HEK293 (cell line): ENCODE measurements at regions not wholly inside any gene's neighbourhood (a gene's known extent, or its start where the extent isn't known, plus 50 kb on each side); places are given as distances from the start of the nearest gene placed in this dataset.

ENCODE experiments used
- CTCF ChIA-PET: fragments of 350-600 bp; formaldehyde crosslinking; extraction: SDS; loops from one replicate; lab custom pipeline; 2021; ENCODE audit warnings: antibody characterized with exemption; lab: Yijun Ruan, JAX
- POLR2A ChIA-PET: fragments of 300-600 bp; formaldehyde crosslinking; extraction: SDS; loops from one replicate; lab custom pipeline; 2020; ENCODE audit warnings: antibody characterized with exemption, inconsistent platforms; lab: Yijun Ruan, JAX
- H3K27ac ChIP-seq: fragments of 200-500 bp; sonication (Bioruptor generic); 2 replicates; pipeline ENCODE4 v1.5.1; 2014; ENCODE audit warnings: low read depth, low read length, control low read depth, inconsistent platforms; ENCODE audit errors: extremely low read depth
- H3K36me3 ChIP-seq, 2 experiments: fragments of 200-500 bp in 1 of 2; sonication (Bioruptor generic) in 1 of 2; 1 replicate in 1 of 2; 2 replicates in 1 of 2; pipeline ENCODE4 v1.5.1; 2014 to 2017; ENCODE audit warnings: inconsistent platforms in 2 of 2, low read length in 2 of 2; ENCODE audit not compliant: control insufficient read depth in 2 of 2, insufficient read depth in 1 of 2
- H3K4me1 ChIP-seq: fragments of 200-500 bp; sonication (Bioruptor generic); 2 replicates; pipeline ENCODE4 v1.5.1; 2014; ENCODE audit warnings: mild to moderate bottlenecking, low read length, inconsistent platforms; ENCODE audit not compliant: control insufficient read depth, insufficient read depth
- H3K4me3 ChIP-seq: 2 replicates; pipeline ENCODE4 v1.5.1; 2011; ENCODE audit warnings: low read depth, mild to moderate bottlenecking, control low read depth, low read length, moderate library complexity
- H3K9me3 ChIP-seq: fragments of 200-500 bp; sonication (Bioruptor generic); 2 replicates; pipeline ENCODE4 v1.5.1; 2014; ENCODE audit warnings: low read depth, low read length, inconsistent platforms; ENCODE audit not compliant: control insufficient read depth, insufficient read depth
- GLI2 ChIP-seq: fragments of 450-650 bp; formaldehyde crosslinking; IDR thresholded peaks from 2 replicates; pipeline ENCODE4; 2017; ENCODE audit warnings: missing biosample characterization, missing genetic modification characterization, low read depth, borderline replicate concordance
- INSM2 ChIP-seq: fragments of 450-650 bp; formaldehyde crosslinking; IDR thresholded peaks from 2 replicates; pipeline ENCODE4 v1.5.1; 2016; ENCODE audit warnings: missing biosample characterization, missing genetic modification characterization
- KLF10 ChIP-seq: fragments of 450-650 bp; IDR thresholded peaks from 2 replicates; pipeline ENCODE4 v1.5.1; 2018; ENCODE audit warnings: missing biosample characterization, mild to moderate bottlenecking, missing genetic modification characterization
- SETDB1 ChIP-seq: IDR thresholded peaks from one replicate; pipeline ENCODE4 v1.6.1; 2017; ENCODE audit warnings: mild to moderate bottlenecking, low read length, moderate library complexity, mixed read lengths; ENCODE audit not compliant: insufficient read length
- YY1 ChIP-seq: fragments of 450-650 bp; formaldehyde crosslinking; IDR thresholded peaks from 2 replicates; pipeline ENCODE4 v1.5.1; 2018; ENCODE audit warnings: missing biosample characterization, missing genetic modification characterization
- ZFHX2 ChIP-seq: fragments of 450-650 bp; formaldehyde crosslinking; conservative IDR thresholded peaks from 2 replicates; pipeline ENCODE4 v1.5.1; 2016; ENCODE audit warnings: missing biosample characterization, missing genetic modification characterization
- ZFP3 ChIP-seq: fragments of 450-650 bp; formaldehyde crosslinking; IDR thresholded peaks from 2 replicates; pipeline ENCODE4 v1.5.1; 2016; ENCODE audit warnings: low read depth, missing biosample characterization, missing genetic modification characterization
- ZFP41 ChIP-seq: fragments of 450-650 bp; formaldehyde crosslinking; IDR thresholded peaks from 2 replicates; pipeline ENCODE4 v1.5.1; 2016; ENCODE audit warnings: missing biosample characterization, missing genetic modification characterization, borderline replicate concordance
- ZFP69B ChIP-seq: fragments of 450-650 bp; formaldehyde crosslinking; IDR thresholded peaks from 2 replicates; pipeline ENCODE4 v1.5.1; 2016; ENCODE audit warnings: missing biosample characterization, missing genetic modification characterization
- ZNF114 ChIP-seq: fragments of 450-650 bp; formaldehyde crosslinking; IDR thresholded peaks from 2 replicates; pipeline ENCODE4 v1.5.0; 2017; ENCODE audit warnings: missing biosample characterization, missing genetic modification characterization
- ZNF148 ChIP-seq: fragments of 450-650 bp; formaldehyde crosslinking; IDR thresholded peaks from 2 replicates; pipeline ENCODE4 v1.5.0; 2017; ENCODE audit warnings: missing biosample characterization, missing genetic modification characterization, borderline replicate concordance
- ZNF174 ChIP-seq: fragments of 450-650 bp; formaldehyde crosslinking; IDR thresholded peaks from 2 replicates; pipeline ENCODE4 v1.5.0; 2017; ENCODE audit warnings: missing biosample characterization, mild to moderate bottlenecking, missing genetic modification characterization
- ZNF239 ChIP-seq: fragments of 450-650 bp; formaldehyde crosslinking; IDR thresholded peaks from 2 replicates; pipeline ENCODE4 v1.5.1; 2016; ENCODE audit warnings: missing biosample characterization, missing genetic modification characterization
- ZNF37A ChIP-seq: fragments of 450-650 bp; IDR thresholded peaks from 2 replicates; pipeline ENCODE4 v1.5.1; 2018; ENCODE audit warnings: missing biosample characterization, missing genetic modification characterization
- ZNF404 ChIP-seq: fragments of 450-650 bp; formaldehyde crosslinking; IDR thresholded peaks from 2 replicates; pipeline ENCODE4 v1.5.1; 2017; ENCODE audit warnings: missing biosample characterization, missing genetic modification characterization
- ZNF473 ChIP-seq: fragments of 450-650 bp; formaldehyde crosslinking; IDR thresholded peaks from 2 replicates; pipeline ENCODE4 v1.5.1; 2017; ENCODE audit warnings: missing biosample characterization, missing genetic modification characterization
- ZNF48 ChIP-seq: fragments of 450-650 bp; formaldehyde crosslinking; IDR thresholded peaks from 2 replicates; pipeline ENCODE4 v1.5.1; 2016; ENCODE audit warnings: missing biosample characterization, missing genetic modification characterization
- ZNF510 ChIP-seq: fragments of 450-650 bp; formaldehyde crosslinking; IDR thresholded peaks from 2 replicates; pipeline ENCODE4 v1.5.1; 2018; ENCODE audit warnings: mild to moderate bottlenecking, missing genetic modification characterization, missing biosample characterization; ENCODE audit not compliant: insufficient replicate concordance
- ZNF585B ChIP-seq: fragments of 450-650 bp; formaldehyde crosslinking; IDR thresholded peaks from 2 replicates; pipeline ENCODE4 v1.5.1; 2016; ENCODE audit warnings: missing biosample characterization, missing genetic modification characterization
- ZNF596 ChIP-seq: fragments of 450-650 bp; IDR thresholded peaks from 2 replicates; pipeline ENCODE4 v1.5.0; 2018; ENCODE audit warnings: missing biosample characterization, mild to moderate bottlenecking, missing genetic modification characterization, moderate library complexity
- ZNF610 ChIP-seq: fragments of 450-650 bp; formaldehyde crosslinking; IDR thresholded peaks from 2 replicates; pipeline ENCODE4 v1.5.1; 2016; ENCODE audit warnings: missing biosample characterization, missing genetic modification characterization, borderline replicate concordance
- ZNF623 ChIP-seq: fragments of 450-650 bp; formaldehyde crosslinking; IDR thresholded peaks from 2 replicates; pipeline ENCODE4 v1.5.1; 2016; ENCODE audit warnings: missing biosample characterization, missing genetic modification characterization
- ZNF629 ChIP-seq: fragments of 450-650 bp; formaldehyde crosslinking; IDR thresholded peaks from 2 replicates; pipeline ENCODE4 v1.5.1; 2017; ENCODE audit warnings: missing biosample characterization, missing genetic modification characterization
- ZNF645 ChIP-seq: fragments of 450-650 bp; formaldehyde crosslinking; IDR thresholded peaks from 2 replicates; pipeline ENCODE4; 2016; ENCODE audit warnings: missing biosample characterization, missing genetic modification characterization
- ZNF792 ChIP-seq: fragments of 450-650 bp; formaldehyde crosslinking; IDR thresholded peaks from 2 replicates; pipeline ENCODE4 v1.5.1; 2016; ENCODE audit warnings: missing biosample characterization, missing genetic modification characterization
- ZSCAN23 ChIP-seq: fragments of 450-650 bp; formaldehyde crosslinking; IDR thresholded peaks from 2 replicates; pipeline ENCODE4 v1.5.1; 2016; ENCODE audit warnings: missing biosample characterization, missing genetic modification characterization
- TF ChIP-seq, protein P1 (sequence below): fragments of 450-650 bp; formaldehyde crosslinking; IDR thresholded peaks from 2 replicates; pipeline ENCODE4 v1.5.1; 2016; ENCODE audit warnings: missing biosample characterization, missing genetic modification characterization

- no peak for TF ChIP-seq ZNF629
- TF ChIP-seq, protein P1, sequence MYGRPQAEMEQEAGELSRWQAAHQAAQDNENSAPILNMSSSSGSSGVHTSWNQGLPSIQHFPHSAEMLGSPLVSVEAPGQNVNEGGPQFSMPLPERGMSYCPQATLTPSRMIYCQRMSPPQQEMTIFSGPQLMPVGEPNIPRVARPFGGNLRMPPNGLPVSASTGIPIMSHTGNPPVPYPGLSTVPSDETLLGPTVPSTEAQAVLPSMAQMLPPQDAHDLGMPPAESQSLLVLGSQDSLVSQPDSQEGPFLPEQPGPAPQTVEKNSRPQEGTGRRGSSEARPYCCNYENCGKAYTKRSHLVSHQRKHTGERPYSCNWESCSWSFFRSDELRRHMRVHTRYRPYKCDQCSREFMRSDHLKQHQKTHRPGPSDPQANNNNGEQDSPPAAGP (tag by site-specific recombination) = no peak
- no peak for TF ChIP-seq ZFP3 (tag by site-specific recombination)
- no peak for TF ChIP-seq ZNF239 (tag by site-specific recombination)
These were observed 142.9 kb upstream of the ALCAM start (continued) for GRCh38 chr3:105223815-105224214.

DNA sequence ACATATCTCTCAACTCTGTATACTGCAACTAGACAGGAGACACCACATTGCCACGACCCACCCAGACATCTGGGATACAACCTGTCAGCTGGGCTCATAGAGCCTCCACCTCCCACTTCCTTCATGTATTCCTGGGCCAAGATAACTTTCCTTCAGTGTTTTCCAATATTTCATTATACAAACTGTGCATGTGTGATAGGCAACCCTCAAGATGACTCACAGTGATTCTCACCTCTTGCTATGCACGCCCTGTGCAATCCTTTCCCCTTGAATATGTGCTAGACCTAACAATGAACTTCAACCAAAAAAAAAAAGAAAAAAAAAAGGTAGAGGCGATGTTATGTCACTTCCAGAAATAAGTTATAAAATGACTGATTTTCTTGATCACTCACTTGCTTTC, 138.0 kb upstream of the ALCAM start:
- H3K4me3 ChIP-seq = no peak overlapping the region
- H3K36me3 ChIP-seq = no peaks in the 10 kb centered on the region
- H3K27ac ChIP-seq = no peak overlapping the region
- no peaks in the 10 kb centered on the region for H3K4me1 ChIP-seq
- no peak for TF ChIP-seq ZNF792 (tag by site-specific recombination)
- TF ChIP-seq ZSCAN23 (tag by site-specific recombination) = no peak
- TF ChIP-seq ZNF510 (tag by site-specific recombination) = no peak
- TF ChIP-seq ZNF596 = no peak
- no peak for TF ChIP-seq ZFP69B (tag by site-specific recombination)
- TF ChIP-seq ZNF404 = no peak
- no peak for TF ChIP-seq GLI2 (tag by site-specific recombination)
- TF ChIP-seq ZNF645 (tag by site-specific recombination) = no peak
- no peak for TF ChIP-seq ZNF37A (tag by site-specific recombination)
- no peak for TF ChIP-seq INSM2 (tag by site-specific recombination)
- TF ChIP-seq ZFP41 = no peak
- no peak for TF ChIP-seq ZNF148 (tag by site-specific recombination)
- no peaks in the 10 kb centered on the region for H3K9me3 ChIP-seq
- ChIA-PET POLR2A (interaction anchor here (0.6 kb wide), 1 partner anchor 15 kb away, joined by 3 read pairs; no protein-coding TSS in a partner anchor), CTCF (interaction anchor here (0.7 kb wide), 1 partner anchor 1280 kb away, joined by 4 read pairs; no protein-coding TSS in a partner anchor)

- CTCF ChIA-PET = interaction anchor here (0.7 kb wide), 1 partner anchor 961 kb away, joined by 3 read pairs; no protein-coding TSS in a partner anchor
- no peak overlapping the region for H3K4me3 ChIP-seq
These were observed 134.2 kb upstream of the ALCAM start for GRCh38 chr3:105232553-105232952.

More at GRCh38 chr3:105232553-105232952, 134.2 kb upstream of the ALCAM start:
- Histone ChIP-seq H3K4me1 (no peaks in the 10 kb centered on the region), H3K27ac (no peak overlapping the region), H3K9me3 (no peaks in the 10 kb centered on the region), H3K36me3 (no peaks in the 10 kb centered on the region)
- POLR2A ChIA-PET = no interaction called here
- TF ChIP-seq ZNF623 (no peak), ZNF473 (tag by site-specific recombination) (no peak), ZNF114 (tag by site-specific recombination) (no peak), ZNF48 (tag by site-specific recombination) (no peak), ZNF610 (tag by site-specific recombination) (no peak), ZNF585B (tag by site-specific recombination) (no peak), YY1 (tag by site-specific recombination) (no peak), KLF10 (tag by site-specific recombination) (no peak), ZNF174 (tag by site-specific recombination) (no peak), ZFHX2 (tag by site-specific recombination) (no peak), SETDB1 (no peak)
